ENCODE measurements at regions not wholly inside any gene's neighbourhood (a gene's known extent, or its start where the extent isn't known, plus 50 kb on each side); places are given as distances from the start of the nearest gene placed in this dataset.

GRCh38 chr3:101172516-101172915 is 147.9 kb downstream of the IMPG2 start:
- no peak for DNase-seq

GRCh38 chr3:101171681-101172191 is 148.6 kb downstream of the IMPG2 start:
- DNase-seq, result no peak

- DNase-seq, result no peak
These were observed 149.4 kb downstream of the IMPG2 start for GRCh38 chr3:101170806-101171558.

- no peak for DNase-seq
These were observed 150.2 kb downstream of the IMPG2 start for GRCh38 chr3:101170062-101170771.

GRCh38 chr3:101169516-101169915 is 150.9 kb downstream of the IMPG2 start:
- no peak for DNase-seq

GRCh38 chr3:101167376-101167775 is 153.0 kb downstream of the IMPG2 start:
- no peak for DNase-seq

GRCh38 chr3:101166150-101166549 is 154.2 kb downstream of the IMPG2 start:
- DNase-seq, result no peak

GRCh38 chr3:101163554-101163953 is 156.8 kb downstream of the IMPG2 start:
- no peak for DNase-seq

- no peak for DNase-seq
These were observed 160.9 kb downstream of the IMPG2 start for GRCh38 chr3:101159478-101159877.

- no peak for DNase-seq
These were observed 162.0 kb downstream of the IMPG2 start for GRCh38 chr3:101158374-101158773.

- DNase-seq, result no peak
These were observed 163.5 kb downstream of the IMPG2 start for GRCh38 chr3:101156787-101157345.

GRCh38 chr3:101155825-101156224 is 162.6 kb upstream of the ABI3BP start:
- DNase-seq, result no peak

GRCh38 chr3:101154401-101154800 is 161.2 kb upstream of the ABI3BP start:
- no peak for DNase-seq

GRCh38 chr3:101151286-101151913 is 158.2 kb upstream of the ABI3BP start:
- no peak for DNase-seq

- no peak for DNase-seq
These were observed 157.3 kb upstream of the ABI3BP start for GRCh38 chr3:101150504-101150903.

- DNase-seq, result no peak
These were observed 156.5 kb upstream of the ABI3BP start for GRCh38 chr3:101149707-101150106.

- no peak for DNase-seq
These were observed 156.0 kb upstream of the ABI3BP start for GRCh38 chr3:101149251-101149650.

- DNase-seq, result no peak
These were observed 154.8 kb upstream of the ABI3BP start for GRCh38 chr3:101148001-101148400.

- no peak for DNase-seq
These were observed 153.7 kb upstream of the ABI3BP start for GRCh38 chr3:101146946-101147345.

GRCh38 chr3:101144105-101144504 is 150.9 kb upstream of the ABI3BP start:
- no peak for DNase-seq

- DNase-seq, result no peak
These were observed 149.8 kb upstream of the ABI3BP start for GRCh38 chr3:101143012-101143411.

GRCh38 chr3:101142160-101142559 is 148.9 kb upstream of the ABI3BP start:
- DNase-seq, result no peak

- no peak for DNase-seq
These were observed 147.9 kb upstream of the ABI3BP start for GRCh38 chr3:101141135-101141534.
